SK-N-SH treated with all-trans-retinoic acid at 6 μM for 48 hours (cell line): ENCODE measurements at regions not wholly inside any gene's neighbourhood (a gene's known extent, or its start where the extent isn't known, plus 50 kb on each side); places are given as distances from the start of the nearest gene placed in this dataset.

Experiments used
- ATAC-seq: fragments of 200-7000 bp; cut with Tn5 transposase; 3 replicates; pipeline ENCODE4 v1.9.1; 2020; ENCODE audit warnings: mild to moderate bottlenecking, moderate library complexity
- ARNTL ChIP-seq: fragments of 450-650 bp; formaldehyde crosslinking; IDR thresholded peaks from 2 replicates; pipeline ENCODE4 v1.5.0; 2020; ENCODE audit warnings: low read depth, mild to moderate bottlenecking, moderate library complexity, borderline replicate concordance
- BACH2 ChIP-seq: fragments of 250-450 bp; sonication (Bioruptor Pico); IDR thresholded peaks from 2 replicates; pipeline ENCODE4 v1.9.0; 2021; ENCODE audit warnings: mild to moderate bottlenecking, borderline replicate concordance
- CSDC2 ChIP-seq: fragments of 250-450 bp; sonication (Bioruptor Pico); IDR thresholded peaks from 2 replicates; pipeline ENCODE4 v1.5.0; 2020; ENCODE audit warnings: mild to moderate bottlenecking, moderate library complexity
- ESRRG ChIP-seq: fragments of 250-450 bp; sonication (Bioruptor Pico); IDR thresholded peaks from 2 replicates; pipeline ENCODE4 v1.6.1; 2021; ENCODE audit warnings: mild to moderate bottlenecking
- GLIS3 ChIP-seq: fragments of 250-450 bp; sonication (Bioruptor Pico); IDR thresholded peaks from 2 replicates; pipeline ENCODE4 v1.5.0; 2020; ENCODE audit warnings: mild to moderate bottlenecking, moderate library complexity
- ISL1 ChIP-seq: fragments of 250-450 bp; sonication (Bioruptor Pico); IDR thresholded peaks from 2 replicates; pipeline ENCODE4 v2.1.2; 2022; ENCODE audit warnings: mild to moderate bottlenecking, moderate library complexity
- OSR1 ChIP-seq: fragments of 250-450 bp; sonication (Bioruptor Pico); IDR thresholded peaks from 2 replicates; pipeline ENCODE4 v1.8.0; 2022; ENCODE audit warnings: moderate library complexity, mild to moderate bottlenecking, inconsistent platforms
- PPARA ChIP-seq: fragments of 250-450 bp; sonication (Bioruptor Pico); IDR thresholded peaks from 2 replicates; pipeline ENCODE4 v1.5.0; 2020; ENCODE audit warnings: mild to moderate bottlenecking, borderline replicate concordance
- SNAI2 ChIP-seq: fragments of 250-450 bp; sonication (Bioruptor Pico); IDR thresholded peaks from 2 replicates; pipeline ENCODE4 v1.5.0; 2020; ENCODE audit warnings: mild to moderate bottlenecking, moderate library complexity
- TOX ChIP-seq: fragments of 250-450 bp; sonication (Bioruptor Pico); IDR thresholded peaks from 2 replicates; pipeline ENCODE4 v1.8.0; 2021; ENCODE audit warnings: mild to moderate bottlenecking, moderate library complexity, borderline replicate concordance
- ZC3H10 ChIP-seq: fragments of 250-450 bp; sonication (Bioruptor Pico); IDR thresholded peaks from 2 replicates; pipeline ENCODE4 v1.5.1; 2021; ENCODE audit warnings: mild to moderate bottlenecking, moderate library complexity
- ZNF70 ChIP-seq: fragments of 450-650 bp; formaldehyde crosslinking; IDR thresholded peaks from 2 replicates; pipeline ENCODE4 v1.5.0; 2020; ENCODE audit warnings: mild to moderate bottlenecking, moderate library complexity
- ZNF8 ChIP-seq: fragments of 450-650 bp; formaldehyde crosslinking; IDR thresholded peaks from 2 replicates; pipeline ENCODE4 v1.5.0; 2020; ENCODE audit warnings: mild to moderate bottlenecking, moderate library complexity
- TF ChIP-seq, protein P1 (sequence below): fragments of 250-450 bp; sonication (Bioruptor Pico); IDR thresholded peaks from 2 replicates; pipeline ENCODE4 v1.5.1; 2020; ENCODE audit warnings: low read depth, mild to moderate bottlenecking, moderate library complexity
- TF ChIP-seq, protein P2 (sequence below): fragments of 250-450 bp; sonication (Bioruptor Pico); IDR thresholded peaks from 2 replicates; pipeline ENCODE4 v1.8.0; 2020; ENCODE audit warnings: mild to moderate bottlenecking, moderate library complexity, borderline replicate concordance
- TF ChIP-seq, protein P3 (sequence below): fragments of 250-450 bp; sonication (Bioruptor Pico); IDR thresholded peaks from 2 replicates; pipeline ENCODE4 v1.5.0; 2020; ENCODE audit warnings: mild to moderate bottlenecking, moderate library complexity
- TF ChIP-seq, protein P4 (sequence below): fragments of 250-450 bp; sonication (Bioruptor Pico); IDR thresholded peaks from 2 replicates; pipeline ENCODE4 v1.5.1; 2021; ENCODE audit warnings: mild to moderate bottlenecking, moderate library complexity
- TF ChIP-seq, protein P5 (sequence below): fragments of 250-450 bp; sonication (Bioruptor Pico); IDR thresholded peaks from 2 replicates; pipeline ENCODE4 v1.8.0; 2021; ENCODE audit warnings: low read depth, mild to moderate bottlenecking, moderate library complexity, borderline replicate concordance

DNA sequence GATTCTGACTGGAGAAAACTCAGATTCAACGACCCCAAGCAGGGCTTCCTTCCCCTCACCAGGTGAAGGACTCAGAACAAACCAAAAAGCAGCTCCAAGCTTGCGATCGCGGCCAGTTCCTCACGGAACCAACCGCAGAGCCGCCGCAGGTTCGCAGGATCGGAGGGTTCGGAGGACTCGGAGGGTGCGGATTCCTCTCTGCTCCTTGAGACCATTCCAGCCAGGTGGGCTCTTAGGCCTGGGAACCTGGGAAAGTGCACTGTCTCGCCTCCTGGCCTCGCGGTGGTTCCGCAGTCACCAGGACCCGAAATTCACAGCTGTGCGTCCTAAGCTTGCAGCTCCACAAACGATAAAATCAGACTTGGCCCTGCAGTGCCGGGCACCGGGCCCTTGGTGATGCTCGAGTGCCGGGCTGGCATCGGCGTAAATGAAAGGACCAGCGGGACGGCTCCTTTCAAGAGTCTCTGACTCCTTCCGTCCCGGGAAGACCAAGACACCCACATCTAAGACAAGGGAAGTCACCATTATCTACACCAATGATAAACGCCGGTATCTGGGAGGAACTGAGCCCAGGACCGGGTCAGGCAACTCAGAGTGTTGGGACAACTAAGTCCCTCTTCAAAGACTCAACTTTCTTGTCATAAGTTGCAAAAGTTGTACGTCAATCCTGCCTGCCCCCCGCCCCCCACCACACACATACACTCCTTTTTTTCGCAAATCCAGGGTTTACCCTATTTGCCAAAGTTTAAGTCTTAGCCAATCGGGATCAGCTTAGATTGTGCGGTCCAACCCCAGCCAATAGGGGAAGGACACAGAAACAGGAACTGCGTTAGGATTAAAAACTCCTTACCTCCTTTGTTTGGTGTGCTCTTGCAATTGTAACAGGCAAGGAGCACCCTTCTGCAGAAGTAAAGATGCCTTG is 69.8 kb upstream of the PRSS16 start:
- no peak for TF ChIP-seq ESRRG
- no peak for TF ChIP-seq BACH2 (CRISPR knock-in tag)
- no peak for TF ChIP-seq CSDC2 (CRISPR knock-in tag)
- TF ChIP-seq, protein P1, sequence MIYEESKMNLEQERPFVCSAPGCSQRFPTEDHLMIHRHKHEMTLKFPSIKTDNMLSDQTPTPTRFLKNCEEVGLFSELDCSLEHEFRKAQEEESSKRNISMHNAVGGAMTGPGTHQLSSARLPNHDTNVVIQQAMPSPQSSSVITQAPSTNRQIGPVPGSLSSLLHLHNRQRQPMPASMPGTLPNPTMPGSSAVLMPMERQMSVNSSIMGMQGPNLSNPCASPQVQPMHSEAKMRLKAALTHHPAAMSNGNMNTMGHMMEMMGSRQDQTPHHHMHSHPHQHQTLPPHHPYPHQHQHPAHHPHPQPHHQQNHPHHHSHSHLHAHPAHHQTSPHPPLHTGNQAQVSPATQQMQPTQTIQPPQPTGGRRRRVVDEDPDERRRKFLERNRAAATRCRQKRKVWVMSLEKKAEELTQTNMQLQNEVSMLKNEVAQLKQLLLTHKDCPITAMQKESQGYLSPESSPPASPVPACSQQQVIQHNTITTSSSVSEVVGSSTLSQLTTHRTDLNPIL (CRISPR knock-in tag): no peak
- TF ChIP-seq, all 23 proteins: peak for 0
- ATAC-seq: peak; percentile 85

DNA sequence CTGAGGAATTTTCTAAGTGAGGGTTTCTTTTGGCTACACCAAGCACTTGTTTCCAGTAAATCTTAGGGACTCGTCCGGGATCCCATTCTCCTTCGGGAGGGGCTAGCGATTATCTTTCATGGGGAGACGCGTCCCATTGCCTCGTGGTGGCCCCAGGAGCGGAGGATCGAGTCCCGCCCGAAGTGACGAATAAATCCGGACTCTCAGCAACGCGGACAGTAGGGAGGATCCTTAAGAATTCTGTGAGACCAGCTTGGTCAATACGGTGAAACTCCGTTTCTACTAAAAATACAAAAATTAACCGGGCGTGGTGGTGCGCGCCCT is 69.1 kb upstream of the PRSS16 start:
- ATAC-seq: no peak; the same call in 1 of the 3 replicates
- TF ChIP-seq, protein P1 (CRISPR knock-in tag): no peak
- TF ChIP-seq, protein P2, sequence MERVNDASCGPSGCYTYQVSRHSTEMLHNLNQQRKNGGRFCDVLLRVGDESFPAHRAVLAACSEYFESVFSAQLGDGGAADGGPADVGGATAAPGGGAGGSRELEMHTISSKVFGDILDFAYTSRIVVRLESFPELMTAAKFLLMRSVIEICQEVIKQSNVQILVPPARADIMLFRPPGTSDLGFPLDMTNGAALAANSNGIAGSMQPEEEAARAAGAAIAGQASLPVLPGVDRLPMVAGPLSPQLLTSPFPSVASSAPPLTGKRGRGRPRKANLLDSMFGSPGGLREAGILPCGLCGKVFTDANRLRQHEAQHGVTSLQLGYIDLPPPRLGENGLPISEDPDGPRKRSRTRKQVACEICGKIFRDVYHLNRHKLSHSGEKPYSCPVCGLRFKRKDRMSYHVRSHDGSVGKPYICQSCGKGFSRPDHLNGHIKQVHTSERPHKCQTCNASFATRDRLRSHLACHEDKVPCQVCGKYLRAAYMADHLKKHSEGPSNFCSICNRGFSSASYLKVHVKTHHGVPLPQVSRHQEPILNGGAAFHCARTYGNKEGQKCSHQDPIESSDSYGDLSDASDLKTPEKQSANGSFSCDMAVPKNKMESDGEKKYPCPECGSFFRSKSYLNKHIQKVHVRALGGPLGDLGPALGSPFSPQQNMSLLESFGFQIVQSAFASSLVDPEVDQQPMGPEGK (CRISPR knock-in tag): peak; percentile 87; the same call in 1 of the 2 replicates
- no peak for TF ChIP-seq SNAI2 (CRISPR knock-in tag)
- 0 out of 2 replicates have a peak, but pooled peaks have one; percentile 31 for TF ChIP-seq CSDC2 (CRISPR knock-in tag)

DNA sequence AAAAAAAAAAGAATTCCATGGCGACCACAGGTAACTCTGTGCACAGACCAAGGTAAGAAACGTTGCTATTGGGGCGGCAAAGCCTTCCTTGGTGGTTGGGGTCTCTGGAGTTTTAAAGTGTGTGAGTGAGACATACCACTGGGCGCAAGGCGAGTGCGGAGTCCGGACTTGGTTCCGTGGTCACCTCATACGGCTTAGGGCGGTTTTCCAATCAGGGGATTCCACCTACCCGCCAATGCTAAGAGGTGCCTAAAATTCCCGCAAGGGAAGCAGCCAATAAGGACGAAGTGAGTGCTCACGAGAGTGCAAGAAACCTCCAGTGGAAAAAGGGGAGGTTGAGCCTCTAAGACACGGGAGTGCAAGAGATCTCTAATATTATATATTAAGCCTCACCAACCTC is 68.6 kb upstream of the PRSS16 start:
- TF ChIP-seq ESRRG (no peak), CSDC2 (CRISPR knock-in tag) (no peak), SNAI2 (CRISPR knock-in tag) (no peak), ZNF70 (CRISPR knock-in tag) (no peak), ZNF8 (CRISPR knock-in tag) (no peak), ARNTL (no peak), OSR1 (no peak), ZC3H10 (no peak), PPARA (no peak), GLIS3 (CRISPR knock-in tag) (no peak), TOX (CRISPR knock-in tag) (no peak)
- TF ChIP-seq, protein P2 (CRISPR knock-in tag): no peak
- TF ChIP-seq, protein P3, sequence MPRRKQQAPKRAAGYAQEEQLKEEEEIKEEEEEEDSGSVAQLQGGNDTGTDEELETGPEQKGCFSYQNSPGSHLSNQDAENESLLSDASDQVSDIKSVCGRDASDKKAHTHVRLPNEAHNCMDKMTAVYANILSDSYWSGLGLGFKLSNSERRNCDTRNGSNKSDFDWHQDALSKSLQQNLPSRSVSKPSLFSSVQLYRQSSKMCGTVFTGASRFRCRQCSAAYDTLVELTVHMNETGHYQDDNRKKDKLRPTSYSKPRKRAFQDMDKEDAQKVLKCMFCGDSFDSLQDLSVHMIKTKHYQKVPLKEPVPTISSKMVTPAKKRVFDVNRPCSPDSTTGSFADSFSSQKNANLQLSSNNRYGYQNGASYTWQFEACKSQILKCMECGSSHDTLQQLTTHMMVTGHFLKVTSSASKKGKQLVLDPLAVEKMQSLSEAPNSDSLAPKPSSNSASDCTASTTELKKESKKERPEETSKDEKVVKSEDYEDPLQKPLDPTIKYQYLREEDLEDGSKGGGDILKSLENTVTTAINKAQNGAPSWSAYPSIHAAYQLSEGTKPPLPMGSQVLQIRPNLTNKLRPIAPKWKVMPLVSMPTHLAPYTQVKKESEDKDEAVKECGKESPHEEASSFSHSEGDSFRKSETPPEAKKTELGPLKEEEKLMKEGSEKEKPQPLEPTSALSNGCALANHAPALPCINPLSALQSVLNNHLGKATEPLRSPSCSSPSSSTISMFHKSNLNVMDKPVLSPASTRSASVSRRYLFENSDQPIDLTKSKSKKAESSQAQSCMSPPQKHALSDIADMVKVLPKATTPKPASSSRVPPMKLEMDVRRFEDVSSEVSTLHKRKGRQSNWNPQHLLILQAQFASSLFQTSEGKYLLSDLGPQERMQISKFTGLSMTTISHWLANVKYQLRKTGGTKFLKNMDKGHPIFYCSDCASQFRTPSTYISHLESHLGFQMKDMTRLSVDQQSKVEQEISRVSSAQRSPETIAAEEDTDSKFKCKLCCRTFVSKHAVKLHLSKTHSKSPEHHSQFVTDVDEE: no peak
- ATAC-seq: no peak

DNA sequence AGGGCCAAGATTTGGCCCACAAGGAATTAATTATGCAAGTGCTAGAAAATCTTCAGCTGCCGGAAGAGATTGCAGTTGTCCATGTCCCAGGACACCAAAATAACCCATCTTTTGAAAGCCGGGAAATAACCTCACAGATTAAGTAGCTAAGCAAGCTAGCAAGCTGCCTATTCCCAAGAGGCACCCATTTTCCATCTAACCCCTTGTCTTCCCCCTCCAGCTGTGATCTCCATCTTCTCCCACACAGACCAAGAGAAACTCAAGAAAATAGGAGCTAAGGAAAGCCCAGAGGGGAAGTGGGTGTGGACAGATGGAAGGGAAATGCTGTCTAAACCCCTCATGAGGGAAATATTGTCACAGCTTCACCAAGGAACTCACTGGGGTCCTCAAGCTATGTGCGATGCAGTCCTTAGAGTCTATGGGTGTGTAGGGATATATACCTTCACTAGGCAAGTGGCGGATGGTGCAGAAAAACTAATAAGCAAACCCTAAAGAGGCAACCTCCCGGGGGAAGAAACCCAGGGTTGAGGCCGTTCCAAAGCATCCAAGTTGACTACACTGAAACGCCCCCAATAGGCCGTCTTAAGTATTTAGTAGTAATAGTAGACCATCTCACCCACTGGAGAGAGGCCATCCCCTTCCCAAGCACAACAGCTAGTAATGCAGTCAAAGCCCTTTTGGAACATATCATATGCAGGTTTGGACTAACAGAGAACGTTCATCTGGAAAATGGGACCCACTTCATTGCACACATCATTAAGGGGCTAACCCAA is 64.3 kb upstream of the PRSS16 start:
- no peak for ATAC-seq
- TF ChIP-seq OSR1: no peak
- TF ChIP-seq ISL1 (CRISPR knock-in tag): no peak
- no peak for TF ChIP-seq BACH2 (CRISPR knock-in tag)
- TF ChIP-seq, protein P4, sequence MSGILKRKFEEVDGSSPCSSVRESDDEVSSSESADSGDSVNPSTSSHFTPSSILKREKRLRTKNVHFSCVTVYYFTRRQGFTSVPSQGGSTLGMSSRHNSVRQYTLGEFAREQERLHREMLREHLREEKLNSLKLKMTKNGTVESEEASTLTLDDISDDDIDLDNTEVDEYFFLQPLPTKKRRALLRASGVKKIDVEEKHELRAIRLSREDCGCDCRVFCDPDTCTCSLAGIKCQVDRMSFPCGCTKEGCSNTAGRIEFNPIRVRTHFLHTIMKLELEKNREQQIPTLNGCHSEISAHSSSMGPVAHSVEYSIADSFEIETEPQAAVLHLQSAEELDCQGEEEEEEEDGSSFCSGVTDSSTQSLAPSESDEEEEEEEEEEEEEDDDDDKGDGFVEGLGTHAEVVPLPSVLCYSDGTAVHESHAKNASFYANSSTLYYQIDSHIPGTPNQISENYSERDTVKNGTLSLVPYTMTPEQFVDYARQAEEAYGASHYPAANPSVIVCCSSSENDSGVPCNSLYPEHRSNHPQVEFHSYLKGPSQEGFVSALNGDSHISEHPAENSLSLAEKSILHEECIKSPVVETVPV: no peak
- TF ChIP-seq, protein P2 (CRISPR knock-in tag): no peak
- TF ChIP-seq PPARA: no peak
- TF ChIP-seq ESRRG: no peak
- TF ChIP-seq, protein P5, sequence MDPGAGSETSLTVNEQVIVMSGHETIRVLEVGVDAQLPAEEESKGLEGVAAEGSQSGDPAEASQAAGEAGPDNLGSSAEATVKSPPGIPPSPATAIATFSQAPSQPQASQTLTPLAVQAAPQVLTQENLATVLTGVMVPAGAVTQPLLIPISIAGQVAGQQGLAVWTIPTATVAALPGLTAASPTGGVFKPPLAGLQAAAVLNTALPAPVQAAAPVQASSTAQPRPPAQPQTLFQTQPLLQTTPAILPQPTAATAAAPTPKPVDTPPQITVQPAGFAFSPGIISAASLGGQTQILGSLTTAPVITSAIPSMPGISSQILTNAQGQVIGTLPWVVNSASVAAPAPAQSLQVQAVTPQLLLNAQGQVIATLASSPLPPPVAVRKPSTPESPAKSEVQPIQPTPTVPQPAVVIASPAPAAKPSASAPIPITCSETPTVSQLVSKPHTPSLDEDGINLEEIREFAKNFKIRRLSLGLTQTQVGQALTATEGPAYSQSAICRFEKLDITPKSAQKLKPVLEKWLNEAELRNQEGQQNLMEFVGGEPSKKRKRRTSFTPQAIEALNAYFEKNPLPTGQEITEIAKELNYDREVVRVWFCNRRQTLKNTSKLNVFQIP: no peak
- no peak for TF ChIP-seq ZC3H10
